ENCODE measurements at regions not wholly inside any gene's neighbourhood (a gene's known extent, or its start where the extent isn't known, plus 50 kb on each side); places are given as distances from the start of the nearest gene placed in this dataset.

GRCh38 chr14:82451675-82452074 is 918.0 kb upstream of the SEL1L start:
- TF ChIP-seq, protein P1, sequence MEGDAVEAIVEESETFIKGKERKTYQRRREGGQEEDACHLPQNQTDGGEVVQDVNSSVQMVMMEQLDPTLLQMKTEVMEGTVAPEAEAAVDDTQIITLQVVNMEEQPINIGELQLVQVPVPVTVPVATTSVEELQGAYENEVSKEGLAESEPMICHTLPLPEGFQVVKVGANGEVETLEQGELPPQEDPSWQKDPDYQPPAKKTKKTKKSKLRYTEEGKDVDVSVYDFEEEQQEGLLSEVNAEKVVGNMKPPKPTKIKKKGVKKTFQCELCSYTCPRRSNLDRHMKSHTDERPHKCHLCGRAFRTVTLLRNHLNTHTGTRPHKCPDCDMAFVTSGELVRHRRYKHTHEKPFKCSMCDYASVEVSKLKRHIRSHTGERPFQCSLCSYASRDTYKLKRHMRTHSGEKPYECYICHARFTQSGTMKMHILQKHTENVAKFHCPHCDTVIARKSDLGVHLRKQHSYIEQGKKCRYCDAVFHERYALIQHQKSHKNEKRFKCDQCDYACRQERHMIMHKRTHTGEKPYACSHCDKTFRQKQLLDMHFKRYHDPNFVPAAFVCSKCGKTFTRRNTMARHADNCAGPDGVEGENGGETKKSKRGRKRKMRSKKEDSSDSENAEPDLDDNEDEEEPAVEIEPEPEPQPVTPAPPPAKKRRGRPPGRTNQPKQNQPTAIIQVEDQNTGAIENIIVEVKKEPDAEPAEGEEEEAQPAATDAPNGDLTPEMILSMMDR (IDR thresholded peaks at IDR 0.05): no peak
- TF ChIP-seq POLR2AphosphoS5 (IDR thresholded peaks at IDR 0.05) (no peak), POLR2A (IDR thresholded peaks at IDR 0.05) (no peak)
